ENCODE measurements at regions not wholly inside any gene's neighbourhood (a gene's known extent, or its start where the extent isn't known, plus 50 kb on each side); places are given as distances from the start of the nearest gene placed in this dataset.

DNA sequence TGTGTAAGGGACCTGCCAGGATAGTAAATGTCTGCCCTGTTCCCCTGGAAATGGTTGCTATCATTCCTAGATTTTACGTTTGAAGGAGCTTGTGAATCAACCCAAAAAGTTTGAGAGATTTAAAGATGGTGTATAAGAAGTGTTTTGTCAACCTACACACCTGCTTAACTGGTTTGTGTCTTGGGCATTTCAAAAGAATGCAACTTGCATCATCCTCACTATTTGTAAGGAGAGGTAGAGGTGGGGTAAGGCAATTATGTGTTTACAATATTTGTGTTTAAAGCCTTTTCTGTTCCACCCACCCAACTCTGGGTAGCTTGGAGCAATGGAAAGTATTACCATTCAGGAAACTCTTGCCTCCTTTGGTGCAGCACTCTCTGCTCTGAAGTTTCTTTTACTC is 314.2 kb upstream of the RARB start:
- H4K91ac ChIP-seq (ENCODE audit: insufficient read depth, low read depth, low read length) = no peak overlapping the region
- CTCF ChIA-PET = no interaction called here
- no CpG with 5 or more reads among the region's 1 CpG for WGBS, 2 experiments (ENCODE audit: extremely low coverage in 2 of 2, insufficient read length in 1 of 2)

More for the DNA sequence above, 314.2 kb upstream of the RARB start:
- dilution Hi-C loops (cut with HindIII; ENCODE audit: low sequenced_read_pairs, unreplicated experiment) (no loop called here), intact Hi-C loops (cut with micrococcal nuclease) (no loop called here), in situ Hi-C loops (cut with MboI; ENCODE audit: low sequenced_read_pairs) (no loop called here)
- no TSS peak for BruUV-seq (replicated peaks)
- Histone ChIP-seq H4K5ac (ENCODE audit: low read depth, low read length) (no peak overlapping the region), H2BK120ac (ENCODE audit: low read depth, low read length) (no peak overlapping the region), H3K9me3 (ENCODE audit: control insufficient read depth, insufficient read depth, low read length) (peaks cover 5% of the 10 kb centered on the region; the same call in 1 of the 2 replicates), H3K4me2 (ENCODE audit: low read depth, low read length) (no peak overlapping the region), H2AFZ (replicated peaks; ENCODE audit: low read length, poor library complexity) (no peak overlapping the region), H3K56ac (ENCODE audit: extremely low read depth, insufficient read depth, low read length) (no peak overlapping the region), H3K36me3 (ENCODE audit: control insufficient read depth, insufficient read depth, low read length) (no peaks in the 10 kb centered on the region), H2AK5ac (ENCODE audit: low read depth, low read length) (no peak overlapping the region), H3K9ac (ENCODE audit: low read depth, low read length) (no peak overlapping the region), H2BK5ac (ENCODE audit: low read depth, low read length, poor library complexity, severe bottlenecking) (no peak overlapping the region), H3K4ac (ENCODE audit: low read depth, low read length) (no peak overlapping the region), H3K23ac (ENCODE audit: low read depth, low read length) (no peak overlapping the region), H2BK20ac (ENCODE audit: low read depth, low read length) (no peak overlapping the region), H2BK15ac (ENCODE audit: low read depth, low read length) (no peak overlapping the region), H3K9me1 (ENCODE audit: insufficient read depth, low read length) (no peaks in the 10 kb centered on the region), H3K18ac (ENCODE audit: low read depth, low read length) (no peak overlapping the region), H3K14ac (replicated peaks; ENCODE audit: low read depth, low read length) (no peak overlapping the region), H3K27ac (ENCODE audit: insufficient read depth, low read length) (no peak overlapping the region), H3K4me1 (ENCODE audit: control insufficient read depth, insufficient read depth, low read length) (no peaks in the 10 kb centered on the region), H3K27me3 (ENCODE audit: control insufficient read depth, insufficient read depth, low read length) (no peaks in the 10 kb centered on the region), H3K79me1 (ENCODE audit: low read depth in 1 of 2, low read length in 2 of 2) (no peaks in the 10 kb centered on the region), H3K4me3 (ENCODE audit: insufficient read depth, low read depth, low read length) (no peak overlapping the region), H4K20me1 (ENCODE audit: insufficient read depth, low read length) (no peaks in the 10 kb centered on the region), H2AK9ac (replicated peaks; ENCODE audit: low read depth, low read length, poor library complexity) (no peak overlapping the region), H4K8ac (ENCODE audit: low read depth in 2 of 2, low read length in 2 of 2) (no peak overlapping the region)
- no peak for ATAC-seq (ENCODE audit: low read depth)
- DNase-seq = no peak
- POLR2A ChIA-PET (ENCODE audit: unreplicated experiment) = no interaction called here
- TF ChIP-seq, protein P1, sequence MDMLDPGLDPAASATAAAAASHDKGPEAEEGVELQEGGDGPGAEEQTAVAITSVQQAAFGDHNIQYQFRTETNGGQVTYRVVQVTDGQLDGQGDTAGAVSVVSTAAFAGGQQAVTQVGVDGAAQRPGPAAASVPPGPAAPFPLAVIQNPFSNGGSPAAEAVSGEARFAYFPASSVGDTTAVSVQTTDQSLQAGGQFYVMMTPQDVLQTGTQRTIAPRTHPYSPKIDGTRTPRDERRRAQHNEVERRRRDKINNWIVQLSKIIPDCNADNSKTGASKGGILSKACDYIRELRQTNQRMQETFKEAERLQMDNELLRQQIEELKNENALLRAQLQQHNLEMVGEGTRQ (IDR thresholded peaks at IDR 0.05; ENCODE audit: low read depth, low read length) = no peak
- TF ChIP-seq BHLHE40 (IDR thresholded peaks at IDR 0.05; ENCODE audit: low read depth, low read length) (no peak), CHD1 (IDR thresholded peaks at IDR 0.05; ENCODE audit: low read depth, low read length) (no peak), POLR2A (IDR thresholded peaks at IDR 0.05; ENCODE audit: low read depth, low read length) (no peak), RAD21 (IDR thresholded peaks at IDR 0.05; ENCODE audit: low read length) (no peak), RFX5 (IDR thresholded peaks at IDR 0.05; ENCODE audit: low read depth, low read length) (no peak), CEBPB (IDR thresholded peaks at IDR 0.05; ENCODE audit: low read depth, low read length) (no peak)
